Loucy (cell line): ENCODE measurements at regions not wholly inside any gene's neighbourhood (a gene's known extent, or its start where the extent isn't known, plus 50 kb on each side); places are given as distances from the start of the nearest gene placed in this dataset.

Experiments
- H2AFZ ChIP-seq: fragments of 200-600 bp; sonication (generic); 2 replicates; pipeline ENCODE4 v1.6.0; 2016; ENCODE audit warnings: antibody characterized with exemption, mild to moderate bottlenecking, low read length, moderate library complexity
- H3F3A ChIP-seq: fragments of 200-600 bp; 2 replicates; pipeline ENCODE4 v1.6.0; 2016; ENCODE audit warnings: antibody characterized with exemption, low read depth, mild to moderate bottlenecking
- H3K27me3 ChIP-seq: fragments of 200-600 bp; sonication (generic); 2 replicates; pipeline ENCODE4 v1.6.1; 2014; ENCODE audit warnings: low read length, mild to moderate bottlenecking; ENCODE audit not compliant: insufficient read depth, poor library complexity, severe bottlenecking
- H3K36me3 ChIP-seq: fragments of 200-600 bp; sonication (generic); 2 replicates; pipeline ENCODE4 v1.6.1; 2016; ENCODE audit warnings: low read length; ENCODE audit not compliant: insufficient read depth
- H3K4me1 ChIP-seq: fragments of 200-600 bp; sonication (generic); 2 replicates; pipeline ENCODE4 v1.5.1; 2014; ENCODE audit warnings: low read length, mild to moderate bottlenecking; ENCODE audit not compliant: insufficient read depth, poor library complexity, severe bottlenecking
- H3K4me2 ChIP-seq: fragments of 200-600 bp; sonication (generic); 2 replicates; pipeline ENCODE4 v1.6.0; 2014; ENCODE audit warnings: antibody characterized with exemption, low read length, low read depth, mild to moderate bottlenecking; ENCODE audit not compliant: poor library complexity, severe bottlenecking
- H3K4me3 ChIP-seq: fragments of 200-600 bp; sonication (generic); 2 replicates; pipeline ENCODE4 v1.5.1; 2014; ENCODE audit warnings: low read length, mild to moderate bottlenecking, mixed read lengths; ENCODE audit not compliant: poor library complexity, severe bottlenecking
- H3K79me2 ChIP-seq: fragments of 200-600 bp; sonication (generic); 2 replicates; pipeline ENCODE4 v1.6.1; 2014; ENCODE audit warnings: low read length; ENCODE audit not compliant: insufficient read depth
- H3K9ac ChIP-seq: fragments of 200-600 bp; sonication (generic); 2 replicates; pipeline ENCODE4 v1.6.0; 2014; ENCODE audit warnings: mild to moderate bottlenecking, low read depth, low read length, moderate library complexity; ENCODE audit not compliant: poor library complexity, severe bottlenecking
- H3K9me2 ChIP-seq: fragments of 200-600 bp; sonication (generic); replicated peaks from 2 replicates; pipeline ENCODE4 v1.6.1; 2016; ENCODE audit warnings: low read depth, low read length, mixed read lengths
- H3K9me3 ChIP-seq: fragments of 200-600 bp; sonication (generic); 2 replicates; pipeline ENCODE4 v1.6.1; 2014; ENCODE audit warnings: mild to moderate bottlenecking, antibody characterized with exemption, low read length, low read depth; ENCODE audit not compliant: insufficient read depth
- H4K20me1 ChIP-seq: fragments of 200-600 bp; sonication (generic); 2 replicates; pipeline ENCODE4 v1.6.0; 2014; ENCODE audit warnings: antibody characterized with exemption, low read length, mild to moderate bottlenecking; ENCODE audit not compliant: insufficient read depth, poor library complexity, severe bottlenecking
- EZH2phosphoT487 ChIP-seq: fragments of 200-600 bp; IDR thresholded peaks from 2 replicates; pipeline ENCODE4 v1.6.1; 2018; ENCODE audit warnings: antibody characterized with exemption, mild to moderate bottlenecking, moderate library complexity, borderline replicate concordance
- TF ChIP-seq, protein P1 (sequence below): fragments of 200-600 bp; sonication (generic); conservative IDR thresholded peaks from 2 replicates; pipeline ENCODE4 v1.5.1; 2014; ENCODE audit warnings: mild to moderate bottlenecking, antibody characterized with exemption, low read length

DNA sequence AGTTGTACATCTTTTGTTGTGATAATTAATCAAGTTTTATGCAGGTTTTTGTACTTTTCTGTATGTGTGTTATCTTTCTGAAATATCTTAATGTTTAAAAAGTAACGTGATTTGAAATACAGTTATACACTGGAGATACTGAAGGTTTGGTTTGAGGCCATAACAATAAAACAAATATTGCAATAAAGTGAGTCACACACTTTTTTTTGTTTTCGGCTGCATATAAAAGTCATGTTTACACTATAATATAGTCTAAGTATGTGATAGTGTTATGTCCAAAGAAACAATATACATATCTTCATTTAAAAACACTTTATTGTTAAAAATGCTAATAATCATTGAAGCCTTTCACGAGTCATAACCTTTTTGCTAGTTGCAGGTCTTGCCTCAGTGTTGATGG lies 473.1 kb upstream of the GJE1 start:
- H3K4me1 ChIP-seq: no peaks in the 10 kb centered on the region
- no peaks in the 10 kb centered on the region for H4K20me1 ChIP-seq
- no peak overlapping the region for H3K4me2 ChIP-seq
- TF ChIP-seq EZH2phosphoT487: no peak
- TF ChIP-seq, protein P1, sequence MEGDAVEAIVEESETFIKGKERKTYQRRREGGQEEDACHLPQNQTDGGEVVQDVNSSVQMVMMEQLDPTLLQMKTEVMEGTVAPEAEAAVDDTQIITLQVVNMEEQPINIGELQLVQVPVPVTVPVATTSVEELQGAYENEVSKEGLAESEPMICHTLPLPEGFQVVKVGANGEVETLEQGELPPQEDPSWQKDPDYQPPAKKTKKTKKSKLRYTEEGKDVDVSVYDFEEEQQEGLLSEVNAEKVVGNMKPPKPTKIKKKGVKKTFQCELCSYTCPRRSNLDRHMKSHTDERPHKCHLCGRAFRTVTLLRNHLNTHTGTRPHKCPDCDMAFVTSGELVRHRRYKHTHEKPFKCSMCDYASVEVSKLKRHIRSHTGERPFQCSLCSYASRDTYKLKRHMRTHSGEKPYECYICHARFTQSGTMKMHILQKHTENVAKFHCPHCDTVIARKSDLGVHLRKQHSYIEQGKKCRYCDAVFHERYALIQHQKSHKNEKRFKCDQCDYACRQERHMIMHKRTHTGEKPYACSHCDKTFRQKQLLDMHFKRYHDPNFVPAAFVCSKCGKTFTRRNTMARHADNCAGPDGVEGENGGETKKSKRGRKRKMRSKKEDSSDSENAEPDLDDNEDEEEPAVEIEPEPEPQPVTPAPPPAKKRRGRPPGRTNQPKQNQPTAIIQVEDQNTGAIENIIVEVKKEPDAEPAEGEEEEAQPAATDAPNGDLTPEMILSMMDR: no peak
- H3K9ac ChIP-seq: no peak overlapping the region
- H3F3A ChIP-seq: no peaks in the 10 kb centered on the region
- H3K4me3 ChIP-seq: no peak overlapping the region
- no peaks in the 10 kb centered on the region for H3K9me3 ChIP-seq
- no peaks in the 10 kb centered on the region for H3K79me2 ChIP-seq
- H3K9me2 ChIP-seq: no peaks in the 10 kb centered on the region
- no peak overlapping the region for H2AFZ ChIP-seq
- H3K27me3 ChIP-seq: no peaks in the 10 kb centered on the region
- no peaks in the 10 kb centered on the region for H3K36me3 ChIP-seq

DNA sequence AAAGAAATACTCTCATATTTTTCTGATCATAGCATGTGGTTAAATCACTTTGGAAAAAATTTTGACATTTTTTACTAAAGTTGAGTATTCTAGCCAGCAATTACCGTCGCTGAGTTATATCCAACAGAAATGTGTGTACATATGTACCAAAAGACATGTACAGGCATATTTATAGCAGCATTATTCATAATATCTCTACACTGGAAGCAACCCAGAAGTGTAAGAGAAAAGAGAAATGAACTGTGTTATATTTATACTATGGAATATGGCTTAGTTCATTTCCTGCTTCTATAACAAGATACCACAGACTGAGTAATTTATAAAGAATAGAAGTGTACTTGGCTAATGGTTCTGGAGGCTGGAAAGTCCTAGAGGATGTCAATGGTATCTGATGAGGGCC lies 474.0 kb upstream of the GJE1 start:
- H3K9me2 ChIP-seq: no peaks in the 10 kb centered on the region
- no peak overlapping the region for H2AFZ ChIP-seq
- H4K20me1 ChIP-seq: no peaks in the 10 kb centered on the region
- H3K9ac ChIP-seq: no peak overlapping the region
- H3K4me3 ChIP-seq: no peak overlapping the region
- no peaks in the 10 kb centered on the region for H3K4me1 ChIP-seq
- no peak overlapping the region for H3K4me2 ChIP-seq
- TF ChIP-seq EZH2phosphoT487: no peak
- TF ChIP-seq, protein P1: no peak
- no peaks in the 10 kb centered on the region for H3K9me3 ChIP-seq
- no peaks in the 10 kb centered on the region for H3F3A ChIP-seq
- H3K27me3 ChIP-seq: no peaks in the 10 kb centered on the region
- no peaks in the 10 kb centered on the region for H3K36me3 ChIP-seq
- no peaks in the 10 kb centered on the region for H3K79me2 ChIP-seq

DNA sequence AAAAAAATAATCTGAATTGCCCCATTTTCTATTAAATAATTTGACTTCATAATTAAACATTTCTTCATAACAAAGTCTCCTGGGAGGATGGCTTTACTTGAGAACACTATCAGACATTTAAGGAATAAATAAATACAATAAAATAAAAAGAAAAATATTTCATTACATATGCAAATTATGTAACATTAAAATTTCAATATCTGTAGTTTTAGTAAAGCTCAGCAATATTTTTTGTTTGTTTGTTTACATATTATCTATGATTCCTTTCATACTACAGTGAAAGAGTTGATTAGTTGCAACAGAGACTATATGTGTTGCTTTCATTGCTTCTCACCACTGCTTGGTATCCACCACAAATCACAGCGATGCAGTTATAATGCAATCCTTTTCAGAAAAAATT lies 474.9 kb upstream of the GJE1 start:
- Histone ChIP-seq H3K9me2 (no peaks in the 10 kb centered on the region), H3K27me3 (no peaks in the 10 kb centered on the region), H4K20me1 (no peaks in the 10 kb centered on the region), H3K4me3 (no peak overlapping the region), H2AFZ (no peak overlapping the region), H3K9me3 (no peaks in the 10 kb centered on the region), H3K4me2 (no peak overlapping the region), H3K36me3 (no peaks in the 10 kb centered on the region), H3F3A (no peaks in the 10 kb centered on the region), H3K79me2 (no peaks in the 10 kb centered on the region), H3K9ac (no peak overlapping the region), H3K4me1 (no peaks in the 10 kb centered on the region)
- TF ChIP-seq EZH2phosphoT487: no peak
- TF ChIP-seq, protein P1: no peak
